Memory B cell (primary cell): ENCODE measurements at regions not wholly inside any gene's neighbourhood (a gene's known extent, or its start where the extent isn't known, plus 50 kb on each side); places are given as distances from the start of the nearest gene placed in this dataset.
A peak's percentile ranks its signal among the peaks of the same experiment; 100 is the strongest.

ENCODE experiments used
- ATAC-seq: fragments of 150-1000 bp; cut with Tn5 transposase; 2 replicates; pipeline ENCODE4 v1.10.0; 2021; ENCODE audit warnings: low read depth, mild to moderate bottlenecking, moderate library complexity
- DNase-seq, 2 donors: peaks; one replicate each; pipeline ENCODE4 v3.0.0; 2022; ENCODE audit warnings: low spot score in 2 of 2
- H3K27ac Mint-ChIP-seq: one replicate; pipeline ENCODE4 v1.8.0; 2022; ENCODE audit warnings: mild to moderate bottlenecking, moderate library complexity, mixed read lengths
- H3K27me3 Mint-ChIP-seq: one replicate; pipeline ENCODE4 v1.8.0; 2022; ENCODE audit warnings: mixed read lengths
- H3K36me3 Mint-ChIP-seq: one replicate; pipeline ENCODE4 v1.8.0; 2022; ENCODE audit warnings: mild to moderate bottlenecking, mixed read lengths
- H3K4me1 Mint-ChIP-seq: one replicate; pipeline ENCODE4 v1.8.0; 2022; ENCODE audit warnings: mixed read lengths
- H3K4me3 Mint-ChIP-seq: one replicate; pipeline ENCODE4 v1.8.0; 2022; ENCODE audit warnings: mild to moderate bottlenecking, moderate library complexity, mixed read lengths
- H3K9me3 Mint-ChIP-seq: one replicate; pipeline ENCODE4 v1.8.0; 2022; ENCODE audit warnings: mixed read lengths

GRCh38 chr2:71277536-71278103, 50.7 kb upstream of the PAIP2B start:
- Mint-ChIP-seq H3K9me3 (peaks cover 3% of the 10 kb centered on the region), H3K27me3 (peaks cover 29% of the 10 kb centered on the region), H3K4me3 (peak overlapping the region; percentile 74), H3K27ac (no peak overlapping the region), H3K36me3 (peaks cover 2% of the 10 kb centered on the region), H3K4me1 (peaks cover 5% of the 10 kb centered on the region)
- ATAC-seq (no peak), DNase-seq (peak in 1 of 2 donors; percentile 22)

GRCh38 chr2:71277147-71277475, 50.2 kb upstream of the PAIP2B start:
- Mint-ChIP-seq H3K27me3 (peaks cover 32% of the 10 kb centered on the region), H3K4me1 (peaks cover 5% of the 10 kb centered on the region), H3K27ac (no peak overlapping the region), H3K36me3 (peaks cover 2% of the 10 kb centered on the region), H3K4me3 (peak overlapping the region; percentile 74), H3K9me3 (peaks cover 3% of the 10 kb centered on the region)
- ATAC-seq (no peak), DNase-seq (no peak)

DNA sequence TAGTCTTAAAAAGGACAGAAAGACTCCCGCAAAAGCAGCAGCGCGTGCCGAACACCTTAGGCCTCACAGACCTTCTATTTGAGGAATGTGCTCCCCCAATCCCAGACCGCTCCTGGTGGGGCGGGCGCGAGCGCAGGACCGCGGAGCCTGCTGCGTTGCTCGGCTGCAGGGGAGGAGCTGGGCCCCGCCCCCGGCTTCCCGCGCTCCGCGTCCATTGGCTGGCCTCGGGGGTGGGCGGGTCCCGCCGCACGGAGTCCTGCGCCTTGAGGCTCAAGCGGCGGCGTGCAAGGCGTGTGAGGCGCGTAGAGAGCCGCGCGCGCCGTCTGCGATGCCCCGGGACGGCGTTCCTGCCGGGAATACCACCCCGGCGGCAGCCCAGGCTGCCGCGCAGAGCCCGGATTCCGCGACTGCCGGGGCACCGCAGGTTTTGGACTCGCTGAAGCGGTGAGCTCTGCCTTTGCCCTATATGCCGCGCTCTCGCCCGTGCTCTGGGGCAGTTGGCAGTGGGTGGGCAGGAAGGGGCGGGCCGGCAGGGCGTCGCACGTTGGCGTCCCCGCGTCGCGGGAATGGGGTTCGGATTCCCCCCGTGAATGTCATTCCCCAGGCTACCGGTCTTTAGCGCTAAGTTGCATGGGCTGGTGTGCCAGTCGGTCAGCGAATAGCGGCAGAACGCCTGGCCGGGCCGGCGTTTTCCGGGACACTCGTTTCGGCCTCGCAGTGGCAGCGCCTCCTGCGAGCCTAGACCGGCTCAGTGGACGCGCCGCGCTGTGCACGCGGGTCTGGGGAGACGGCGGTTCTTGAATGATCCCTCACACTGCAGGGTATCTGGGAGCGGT, 49.6 kb upstream of the PAIP2B start:
- peak; percentile 83 to 85 for DNase-seq
- peak; percentile 98 for ATAC-seq
- Mint-ChIP-seq H3K27ac (no peak overlapping the region), H3K4me3 (peak overlapping the region; percentile 74), H3K27me3 (peaks cover 33% of the 10 kb centered on the region), H3K36me3 (peaks cover 2% of the 10 kb centered on the region), H3K4me1 (peaks cover 5% of the 10 kb centered on the region), H3K9me3 (peaks cover 3% of the 10 kb centered on the region)
